ENCODE measurements at regions not wholly inside any gene's neighbourhood (a gene's known extent, or its start where the extent isn't known, plus 50 kb on each side); places are given as distances from the start of the nearest gene placed in this dataset.

- intact Hi-C loops (cut with DNase I): loop anchor here in 3 of 4 donors (5.0 to 10.0 kb wide), 3 partner anchors 112 to 122 kb away; partner anchors contain the start of gene NLRP1 (in 1 of the 3)
- DNase-seq (peak; percentile 42 to 77 (median 72)), ATAC-seq (peak in 1 of 2 donors; percentile 52)
- Histone ChIP-seq H3K27ac (ENCODE audit: low read length) (no peak overlapping the region), H3K4me3 (ENCODE audit: low read length) (no peak overlapping the region), H3K4me1 (ENCODE audit: control insufficient read depth, insufficient read depth, low read length) (no peaks in the 10 kb centered on the region), H3K9me3 (ENCODE audit: control insufficient read depth, low read length) (peaks cover 2% of the 10 kb centered on the region), H3K27me3 (ENCODE audit: control insufficient read depth, insufficient read depth) (no peaks in the 10 kb centered on the region)
- WGBS: 45% methylated on average over 8 of the region's 8 CpGs
These were observed 122.4 kb upstream of the NLRP1 start for GRCh38 chr17:5706577-5707210.

- DNase-seq (no peak), ATAC-seq (no peak)
- H3K9me3 ChIP-seq (ENCODE audit: control insufficient read depth, low read length): peaks cover 2% of the 10 kb centered on the region
- H3K4me3 ChIP-seq (ENCODE audit: low read length): no peak overlapping the region
- 94% methylated on average over 5 of the region's 5 CpGs for WGBS
- H3K27me3 ChIP-seq (ENCODE audit: control insufficient read depth, insufficient read depth): peaks cover under 1% of the 10 kb centered on the region
- intact Hi-C loops (cut with DNase I): loop anchor here in 3 of 4 donors (5.0 to 10.0 kb wide), 3 partner anchors 113 to 123 kb away; partner anchors contain the start of gene NLRP1 (in 1 of the 3)
- H3K4me1 ChIP-seq (ENCODE audit: control insufficient read depth, insufficient read depth, low read length): no peaks in the 10 kb centered on the region
- no peak overlapping the region for H3K27ac ChIP-seq (ENCODE audit: low read length)
These were observed 123.2 kb upstream of the NLRP1 start for GRCh38 chr17:5707482-5707881.

DNA sequence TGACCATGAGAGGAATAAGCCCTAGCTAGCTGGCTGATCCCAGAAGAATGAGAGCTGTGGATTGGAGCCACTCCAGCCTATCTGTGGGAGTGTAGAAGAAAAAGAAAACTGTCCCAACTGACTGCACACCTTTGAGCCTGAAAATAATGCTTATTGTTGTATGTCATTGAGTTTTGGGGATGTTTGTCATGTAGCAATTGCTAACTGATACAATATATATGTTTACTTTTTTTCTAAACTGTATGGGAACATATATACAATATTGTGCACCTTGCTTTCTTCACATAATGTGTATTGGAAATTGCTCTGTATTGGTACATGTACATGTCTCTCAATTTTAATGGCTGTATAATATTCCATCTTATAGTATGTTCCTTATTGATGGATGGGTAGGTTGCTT is 124.0 kb upstream of the NLRP1 start:
- Histone ChIP-seq H3K27ac (ENCODE audit: low read length) (no peak overlapping the region), H3K4me3 (ENCODE audit: low read length) (no peak overlapping the region), H3K9me3 (ENCODE audit: control insufficient read depth, low read length) (peaks cover 2% of the 10 kb centered on the region), H3K27me3 (ENCODE audit: control insufficient read depth, insufficient read depth) (peaks cover 3% of the 10 kb centered on the region), H3K4me1 (ENCODE audit: control insufficient read depth, insufficient read depth, low read length) (no peaks in the 10 kb centered on the region)
- DNase-seq: no peak
- intact Hi-C loops (cut with DNase I): loop anchor here in 3 of 4 donors (5.0 to 10.0 kb wide), 3 partner anchors 114 to 124 kb away; partner anchors contain the start of gene NLRP1 (in 1 of the 3)
- no peak for ATAC-seq

DNA sequence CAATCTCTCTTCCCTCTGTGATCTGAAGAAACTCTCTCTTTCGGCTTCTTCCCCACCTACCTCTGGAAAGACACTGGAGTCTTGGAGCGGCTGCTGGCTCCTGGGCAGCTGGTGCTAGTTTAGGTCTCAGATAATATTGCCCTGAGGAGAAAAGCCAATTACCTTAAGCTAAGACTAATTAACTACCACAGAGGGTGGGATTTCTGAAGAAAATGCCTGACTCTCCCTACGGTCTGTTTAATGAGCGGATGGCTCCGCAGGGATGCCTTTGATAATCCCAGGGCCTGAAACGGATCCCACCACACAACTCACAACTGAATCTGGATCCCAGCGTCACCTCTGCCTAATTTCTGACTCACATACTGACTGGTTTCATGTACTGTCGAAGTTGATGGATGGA is 127.0 kb upstream of the NLRP1 start:
- H3K4me1 ChIP-seq (ENCODE audit: control insufficient read depth, insufficient read depth, low read length): no peaks in the 10 kb centered on the region
- WGBS: 59% methylated on average over 8 of the region's 8 CpGs
- no peak overlapping the region for H3K27ac ChIP-seq (ENCODE audit: low read length)
- no peak overlapping the region for H3K4me3 ChIP-seq (ENCODE audit: low read length)
- DNase-seq: no peak
- ATAC-seq: no peak
- intact Hi-C loops (cut with DNase I): no loop called here
- peaks cover 4% of the 10 kb centered on the region for H3K9me3 ChIP-seq (ENCODE audit: control insufficient read depth, low read length)
- H3K27me3 ChIP-seq (ENCODE audit: control insufficient read depth, insufficient read depth): peaks cover 3% of the 10 kb centered on the region

- Histone ChIP-seq H3K4me1 (ENCODE audit: control insufficient read depth, insufficient read depth, low read length) (peaks cover 2% of the 10 kb centered on the region), H3K9me3 (ENCODE audit: control insufficient read depth, low read length) (peaks cover 4% of the 10 kb centered on the region), H3K27me3 (ENCODE audit: control insufficient read depth, insufficient read depth) (peaks cover 3% of the 10 kb centered on the region), H3K27ac (ENCODE audit: low read length) (no peak overlapping the region), H3K4me3 (ENCODE audit: low read length) (no peak overlapping the region)
- ATAC-seq (no peak), DNase-seq (no peak)
- WGBS: 89% methylated on average over 9 of the region's 9 CpGs
- intact Hi-C loops (cut with DNase I): no loop called here
These were observed 130.7 kb upstream of the NLRP1 start for GRCh38 chr17:5714993-5715392.

GRCh38 chr17:5715478-5715877 is 131.2 kb upstream of the NLRP1 start:
- intact Hi-C loops (cut with DNase I): no loop called here
- 79% methylated on average over 8 of the region's 8 CpGs for WGBS
- DNase-seq: no peak

DNA sequence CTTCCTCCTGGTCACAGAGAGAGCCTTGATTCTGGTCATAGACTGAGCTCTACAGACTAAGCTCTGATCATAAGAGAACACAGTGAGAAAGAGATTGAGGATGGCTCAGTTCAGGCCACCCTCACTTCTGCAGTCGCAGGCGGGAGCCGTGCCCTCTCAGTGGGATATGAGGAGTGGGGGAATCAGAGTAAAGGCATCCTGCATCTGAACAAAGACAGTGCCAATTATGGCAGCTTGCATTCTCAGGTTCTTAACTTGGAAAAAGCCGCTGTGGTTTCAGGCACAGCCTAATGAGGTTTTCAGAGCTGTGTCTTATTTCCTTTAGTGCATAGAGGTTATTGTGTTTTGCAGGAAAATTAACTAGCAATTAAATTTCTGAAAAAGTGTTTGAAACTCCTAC is 134.4 kb upstream of the NLRP1 start:
- Histone ChIP-seq H3K27ac (ENCODE audit: low read length) (no peak overlapping the region), H3K4me3 (ENCODE audit: low read length) (no peak overlapping the region)
- intact Hi-C loops (cut with DNase I): no loop called here

More at GRCh38 chr17:5715478-5715877, 131.2 kb upstream of the NLRP1 start:
- Histone ChIP-seq H3K27me3 (ENCODE audit: control insufficient read depth, insufficient read depth) (peaks cover 3% of the 10 kb centered on the region), H3K27ac (ENCODE audit: low read length) (no peak overlapping the region), H3K4me3 (ENCODE audit: low read length) (no peak overlapping the region), H3K4me1 (ENCODE audit: control insufficient read depth, insufficient read depth, low read length) (peaks cover 2% of the 10 kb centered on the region), H3K9me3 (ENCODE audit: control insufficient read depth, low read length) (peaks cover 4% of the 10 kb centered on the region)
- ATAC-seq: no peak

DNA sequence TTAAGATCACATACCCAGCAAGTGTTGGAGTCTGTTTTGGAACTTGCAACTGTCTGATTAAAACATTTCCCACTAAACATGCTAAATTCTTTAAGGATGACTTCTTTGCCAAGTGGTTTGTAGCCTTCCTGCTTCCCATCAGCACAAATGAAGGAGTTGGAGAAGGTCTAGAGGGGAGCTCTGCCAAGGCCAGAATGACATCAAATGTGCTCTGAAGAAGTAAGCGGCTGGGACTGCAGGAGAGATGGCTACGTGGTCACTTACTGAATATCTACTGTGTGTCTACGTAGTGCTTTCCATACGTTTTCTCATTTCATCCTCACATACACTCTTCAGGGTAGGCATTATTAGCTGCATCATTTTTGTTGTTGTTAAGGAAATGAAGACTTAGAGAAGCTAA is 135.7 kb upstream of the NLRP1 start:
- Histone ChIP-seq H3K4me3 (ENCODE audit: low read length) (no peak overlapping the region), H3K27me3 (ENCODE audit: control insufficient read depth, insufficient read depth) (no peaks in the 10 kb centered on the region), H3K27ac (ENCODE audit: low read length) (no peak overlapping the region), H3K4me1 (ENCODE audit: control insufficient read depth, insufficient read depth, low read length) (peaks cover 2% of the 10 kb centered on the region), H3K9me3 (ENCODE audit: control insufficient read depth, low read length) (peaks cover 2% of the 10 kb centered on the region)
- DNase-seq (no peak), ATAC-seq (no peak)
- intact Hi-C loops (cut with DNase I): no loop called here
- 87% methylated on average over 4 of the region's 4 CpGs for WGBS

More for the DNA sequence above, 134.4 kb upstream of the NLRP1 start:
- Histone ChIP-seq H3K27me3 (ENCODE audit: control insufficient read depth, insufficient read depth) (no peaks in the 10 kb centered on the region), H3K4me1 (ENCODE audit: control insufficient read depth, insufficient read depth, low read length) (peaks cover 2% of the 10 kb centered on the region), H3K9me3 (ENCODE audit: control insufficient read depth, low read length) (peaks cover 2% of the 10 kb centered on the region)
- ATAC-seq (no peak), DNase-seq (no peak)
- WGBS: 60% methylated on average over 4 of the region's 4 CpGs

- no peak for ATAC-seq
- H3K9me3 ChIP-seq (ENCODE audit: control insufficient read depth, low read length): no peaks in the 10 kb centered on the region
- no peak overlapping the region for H3K27ac ChIP-seq (ENCODE audit: low read length)
- H3K4me1 ChIP-seq (ENCODE audit: control insufficient read depth, insufficient read depth, low read length): no peaks in the 10 kb centered on the region
- H3K4me3 ChIP-seq (ENCODE audit: low read length): no peak overlapping the region
- no peak for DNase-seq
- H3K27me3 ChIP-seq (ENCODE audit: control insufficient read depth, insufficient read depth): no peaks in the 10 kb centered on the region
- 83% methylated on average over 6 of the region's 6 CpGs for WGBS
- intact Hi-C loops (cut with DNase I): no loop called here
These were observed 146.1 kb upstream of the NLRP1 start for GRCh38 chr17:5730373-5730772.

DNA sequence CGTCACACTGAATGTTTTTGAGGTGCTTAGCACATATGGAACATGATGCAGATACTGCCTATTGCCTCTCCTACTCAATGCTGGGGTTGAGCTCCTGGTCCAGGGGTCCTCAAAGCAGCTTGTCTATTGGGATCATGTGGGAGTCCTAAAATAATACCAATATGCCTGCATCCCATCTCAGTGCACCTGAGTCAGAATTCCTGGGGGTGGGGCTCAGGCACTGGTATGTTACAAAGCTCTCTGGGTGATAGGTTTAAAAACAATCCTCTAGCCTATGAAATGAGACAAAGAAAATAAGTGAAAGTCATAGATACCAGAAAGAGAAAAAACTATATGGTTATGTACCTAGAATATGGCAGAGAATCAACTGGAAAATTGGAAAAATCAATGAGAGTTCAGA is 156.6 kb upstream of the NLRP1 start:
- Histone ChIP-seq H3K9me3 (ENCODE audit: control insufficient read depth, low read length) (no peaks in the 10 kb centered on the region), H3K4me1 (ENCODE audit: control insufficient read depth, insufficient read depth, low read length) (no peaks in the 10 kb centered on the region), H3K27ac (ENCODE audit: low read length) (no peak overlapping the region), H3K4me3 (ENCODE audit: low read length) (no peak overlapping the region), H3K27me3 (ENCODE audit: control insufficient read depth, insufficient read depth) (no peaks in the 10 kb centered on the region)
- no peak for ATAC-seq
- intact Hi-C loops (cut with DNase I): no loop called here
- DNase-seq: no peak
- 24% methylated on average over 1 of the region's 1 CpG for WGBS

GRCh38 chr17:5741810-5742209 is 157.5 kb upstream of the NLRP1 start:
- 85% methylated on average over 8 of the region's 8 CpGs for WGBS
- ATAC-seq: no peak
- Histone ChIP-seq H3K27ac (ENCODE audit: low read length) (no peak overlapping the region), H3K4me3 (ENCODE audit: low read length) (no peak overlapping the region), H3K9me3 (ENCODE audit: control insufficient read depth, low read length) (no peaks in the 10 kb centered on the region), H3K27me3 (ENCODE audit: control insufficient read depth, insufficient read depth) (no peaks in the 10 kb centered on the region), H3K4me1 (ENCODE audit: control insufficient read depth, insufficient read depth, low read length) (no peaks in the 10 kb centered on the region)
- DNase-seq: no peak
- intact Hi-C loops (cut with DNase I): no loop called here
